Rectal smooth muscle tissue (tissue), 1 donor: ENCODE measurements at regions not wholly inside any gene's neighbourhood (a gene's known extent, or its start where the extent isn't known, plus 50 kb on each side); places are given as distances from the start of the nearest gene placed in this dataset.
A peak's percentile ranks its signal among the peaks of the same experiment; 100 is the strongest.

ENCODE experiments used
- H3K27ac ChIP-seq: one replicate; pipeline ENCODE4 v1.7.0; 2013; ENCODE audit warnings: low read depth, low read length, inconsistent platforms
- H3K27me3 ChIP-seq: one replicate; pipeline ENCODE4 v1.7.0; 2013; ENCODE audit warnings: low read length; ENCODE audit not compliant: control insufficient read depth, insufficient read depth
- H3K36me3 ChIP-seq: one replicate; pipeline ENCODE4 v1.7.0; 2013; ENCODE audit warnings: low read length; ENCODE audit not compliant: control insufficient read depth, insufficient read depth
- H3K4me1 ChIP-seq: one replicate; pipeline ENCODE4 v1.7.0; 2013; ENCODE audit warnings: low read length; ENCODE audit not compliant: control insufficient read depth, insufficient read depth
- H3K4me3 ChIP-seq: one replicate; pipeline ENCODE4 v1.7.0; 2013; ENCODE audit warnings: low read length
- H3K9ac ChIP-seq: one replicate; pipeline ENCODE4 v1.7.0; 2013; ENCODE audit warnings: low read length

DNA sequence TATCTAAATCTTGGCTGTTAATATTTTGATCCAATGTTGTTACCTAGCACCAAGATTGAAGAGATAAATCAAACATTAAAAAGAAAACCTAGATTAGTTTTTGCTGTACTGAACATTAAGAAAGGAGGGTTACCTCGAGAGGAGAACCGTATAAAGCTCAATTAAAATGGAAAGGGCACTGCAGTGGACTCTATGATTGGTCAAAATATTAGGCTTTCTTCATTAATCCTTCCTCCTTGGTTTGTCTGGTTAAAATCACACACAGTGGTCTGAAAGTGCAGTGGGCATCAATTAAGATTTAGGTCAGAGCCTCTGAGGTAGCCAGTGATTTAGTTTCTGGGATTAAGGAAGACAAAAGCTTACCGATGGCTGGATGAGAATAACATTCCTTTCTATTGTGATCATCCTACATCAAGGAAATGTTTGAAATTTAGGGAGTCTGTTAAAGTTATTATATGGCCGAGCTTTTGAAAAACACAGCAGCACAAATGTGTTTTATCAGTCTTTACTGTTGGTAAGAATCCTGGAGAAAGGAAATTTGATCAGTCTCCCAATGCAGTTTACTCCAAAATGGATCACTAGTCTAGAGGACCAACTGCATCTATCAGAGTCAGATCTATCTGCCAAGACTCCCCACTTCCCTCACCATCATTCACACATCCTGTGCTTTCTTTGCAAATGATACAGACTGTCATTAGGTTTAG is 134.6 kb upstream of the NEDD9 start:
- no peaks in the 10 kb centered on the region for H3K36me3 ChIP-seq
- no peaks in the 10 kb centered on the region for H3K27me3 ChIP-seq
- H3K27ac ChIP-seq, result no peak overlapping the region
- H3K9ac ChIP-seq, result no peak overlapping the region
- H3K4me3 ChIP-seq, result no peak overlapping the region
- H3K4me1 ChIP-seq, result peaks cover 2% of the 10 kb centered on the region

DNA sequence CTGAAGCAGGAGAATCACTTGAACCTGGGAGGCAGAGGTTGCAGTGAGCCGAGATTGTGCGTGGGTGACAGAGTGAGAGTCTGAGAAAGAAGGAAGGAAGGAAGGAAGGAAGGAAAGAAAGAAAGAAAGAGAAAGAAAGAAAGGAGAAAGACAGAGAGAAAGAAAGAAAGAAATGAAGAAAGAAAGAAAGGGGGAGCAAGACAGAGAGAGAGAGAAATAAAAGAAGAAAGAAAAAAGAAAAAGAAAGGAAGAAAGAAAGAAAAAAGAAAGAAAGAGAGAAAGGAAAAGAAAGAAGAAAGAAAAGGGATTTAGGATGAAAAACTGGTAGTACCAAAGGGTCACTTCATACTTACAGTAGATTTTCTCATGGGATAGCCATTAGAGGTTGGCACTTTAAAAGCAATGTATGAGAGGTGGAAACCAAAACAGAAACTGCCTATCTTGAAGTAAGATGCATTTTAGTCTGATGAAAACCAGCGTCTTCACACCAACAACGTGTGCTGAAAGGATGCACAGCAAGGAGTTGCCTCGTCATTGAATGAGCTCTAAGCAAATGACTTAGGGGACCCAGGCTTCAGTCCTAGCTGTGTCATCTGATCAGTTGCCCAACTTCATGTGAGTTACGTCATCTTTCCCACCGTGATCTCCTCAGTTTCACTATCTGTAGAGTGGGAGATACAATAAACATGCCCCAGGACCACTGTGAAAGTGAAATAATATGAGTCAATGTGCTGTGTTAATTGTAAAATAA is 133.9 kb upstream of the NEDD9 start:
- Histone ChIP-seq H3K9ac (no peak overlapping the region), H3K4me1 (peaks cover 2% of the 10 kb centered on the region), H3K27ac (no peak overlapping the region), H3K36me3 (no peaks in the 10 kb centered on the region), H3K4me3 (no peak overlapping the region), H3K27me3 (no peaks in the 10 kb centered on the region)

DNA sequence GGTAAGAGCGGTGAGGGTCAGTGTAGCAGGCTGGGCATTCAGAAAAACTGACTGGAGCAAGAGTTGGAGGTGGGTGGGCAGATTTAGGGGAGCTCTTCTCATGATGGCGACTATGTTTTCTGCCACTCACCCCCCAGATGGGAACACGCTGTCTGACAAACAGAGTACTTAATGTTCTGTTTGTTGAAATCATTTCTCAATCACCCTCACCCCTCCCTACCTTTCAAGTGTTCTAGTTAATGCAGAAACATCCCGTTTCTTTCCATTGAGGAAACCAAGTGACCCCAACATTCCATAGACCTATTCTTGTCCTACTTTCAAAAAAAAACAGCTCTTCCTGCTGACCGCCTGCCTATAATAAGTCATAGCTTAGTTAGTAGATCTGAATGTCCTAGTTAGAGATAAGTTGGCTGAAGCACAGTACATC is 132.5 kb upstream of the NEDD9 start:
- H3K27me3 ChIP-seq, result no peaks in the 10 kb centered on the region
- H3K27ac ChIP-seq, result no peak overlapping the region
- H3K4me1 ChIP-seq, result peaks cover 2% of the 10 kb centered on the region

GRCh38 chr6:11363881-11364576 is 131.6 kb upstream of the NEDD9 start:
- no peaks in the 10 kb centered on the region for H3K27me3 ChIP-seq

More for the DNA sequence above, 132.5 kb upstream of the NEDD9 start:
- no peak overlapping the region for H3K4me3 ChIP-seq
- H3K36me3 ChIP-seq, result no peaks in the 10 kb centered on the region
- no peak overlapping the region for H3K9ac ChIP-seq

DNA sequence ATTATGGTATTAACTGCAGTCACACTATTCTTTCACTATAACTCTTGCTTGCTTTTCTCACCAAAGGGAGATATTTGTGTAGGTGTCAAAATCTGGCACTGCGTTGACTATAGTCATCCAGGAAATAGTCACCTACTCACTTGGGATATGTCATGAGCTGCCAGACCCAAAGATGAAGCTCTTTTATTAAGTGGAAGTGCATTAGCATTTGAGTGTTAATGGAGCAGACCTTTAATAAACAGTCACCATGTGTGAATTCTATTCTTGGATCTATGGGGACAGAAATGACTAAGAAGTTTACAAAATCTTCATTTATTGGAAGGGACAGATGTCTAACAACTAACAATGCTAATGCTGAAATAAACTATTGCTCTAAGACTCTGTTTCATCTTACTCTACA is 130.1 kb upstream of the NEDD9 start:
- Histone ChIP-seq H3K27me3 (no peaks in the 10 kb centered on the region), H3K27ac (no peak overlapping the region)

More at GRCh38 chr6:11363881-11364576, 131.6 kb upstream of the NEDD9 start:
- Histone ChIP-seq H3K27ac (no peak overlapping the region), H3K9ac (no peak overlapping the region), H3K36me3 (no peaks in the 10 kb centered on the region), H3K4me3 (no peak overlapping the region), H3K4me1 (peaks cover 2% of the 10 kb centered on the region)

GRCh38 chr6:11358904-11359830 is 126.7 kb upstream of the NEDD9 start:
- H3K4me3 ChIP-seq, result no peak overlapping the region
- H3K27ac ChIP-seq, result no peak overlapping the region
- no peaks in the 10 kb centered on the region for H3K27me3 ChIP-seq
- H3K36me3 ChIP-seq, result no peaks in the 10 kb centered on the region
- H3K4me1 ChIP-seq, result no peaks in the 10 kb centered on the region
- no peak overlapping the region for H3K9ac ChIP-seq

More for the DNA sequence above, 130.1 kb upstream of the NEDD9 start:
- Histone ChIP-seq H3K36me3 (no peaks in the 10 kb centered on the region), H3K4me3 (no peak overlapping the region), H3K4me1 (peaks cover 2% of the 10 kb centered on the region), H3K9ac (no peak overlapping the region)

- no peaks in the 10 kb centered on the region for H3K4me1 ChIP-seq
- H3K36me3 ChIP-seq, result no peaks in the 10 kb centered on the region
- H3K27me3 ChIP-seq, result no peaks in the 10 kb centered on the region
Observed at GRCh38 chr6:11357285-11357684, 124.8 kb upstream of the NEDD9 start.

DNA sequence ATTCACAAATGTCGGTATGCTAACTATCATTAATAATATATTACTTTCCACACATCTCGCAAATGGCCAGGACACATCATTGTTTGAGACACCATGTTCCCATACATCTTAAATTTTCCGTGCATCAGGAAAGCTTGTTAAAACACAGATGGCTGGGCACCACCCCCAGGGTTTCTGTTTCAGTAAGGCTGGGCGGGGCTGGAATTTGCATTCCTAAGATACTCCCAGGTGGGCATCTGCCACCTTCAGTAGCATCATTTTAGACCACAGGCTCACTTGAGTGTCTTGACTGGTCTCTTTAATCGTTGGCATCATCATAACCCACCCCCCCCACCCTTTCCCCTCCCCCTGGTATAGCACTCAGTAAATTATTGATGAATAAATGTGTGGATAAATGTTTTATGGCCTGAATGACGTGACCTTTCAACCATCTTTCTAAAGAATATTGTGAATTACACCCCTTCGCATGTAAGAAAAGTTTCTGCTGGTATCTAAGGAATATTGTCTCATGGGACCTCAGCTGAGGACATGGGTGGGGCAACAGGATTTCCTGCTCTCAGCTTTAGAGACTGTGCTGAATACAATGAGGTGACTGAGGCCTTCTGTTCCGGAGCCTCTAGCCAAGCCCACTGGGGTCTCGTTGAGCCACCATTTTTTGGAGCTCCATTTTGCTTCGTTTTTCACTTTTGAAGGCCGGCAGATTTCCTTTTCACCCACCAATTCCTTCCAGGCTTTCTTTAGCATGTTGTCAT is 124.1 kb upstream of the NEDD9 start:
- Histone ChIP-seq H3K9ac (no peak overlapping the region), H3K36me3 (no peaks in the 10 kb centered on the region), H3K27me3 (no peaks in the 10 kb centered on the region), H3K4me1 (no peaks in the 10 kb centered on the region), H3K4me3 (no peak overlapping the region), H3K27ac (peak overlapping the region; percentile 12)

More at GRCh38 chr6:11357285-11357684, 124.8 kb upstream of the NEDD9 start:
- Histone ChIP-seq H3K9ac (no peak overlapping the region), H3K27ac (peak overlapping the region; percentile 12), H3K4me3 (no peak overlapping the region)

- no peak overlapping the region for H3K9ac ChIP-seq
- H3K4me1 ChIP-seq, result no peaks in the 10 kb centered on the region
- no peak overlapping the region for H3K4me3 ChIP-seq
- no peaks in the 10 kb centered on the region for H3K36me3 ChIP-seq
- H3K27me3 ChIP-seq, result no peaks in the 10 kb centered on the region
- no peak overlapping the region for H3K27ac ChIP-seq
Observed at GRCh38 chr6:11353921-11354389, 121.5 kb upstream of the NEDD9 start.

- Histone ChIP-seq H3K9ac (no peak overlapping the region), H3K36me3 (no peaks in the 10 kb centered on the region), H3K4me1 (no peaks in the 10 kb centered on the region), H3K27ac (no peak overlapping the region), H3K4me3 (no peak overlapping the region), H3K27me3 (no peaks in the 10 kb centered on the region)
Observed at GRCh38 chr6:11350294-11350693, 117.8 kb upstream of the NEDD9 start.

GRCh38 chr6:11349880-11350279 is 117.4 kb upstream of the NEDD9 start:
- Histone ChIP-seq H3K4me1 (no peaks in the 10 kb centered on the region), H3K27ac (no peak overlapping the region), H3K9ac (no peak overlapping the region), H3K27me3 (no peaks in the 10 kb centered on the region), H3K4me3 (no peak overlapping the region), H3K36me3 (no peaks in the 10 kb centered on the region)
